GM23338 (cell line): ENCODE measurements at regions not wholly inside any gene's neighbourhood (a gene's known extent, or its start where the extent isn't known, plus 50 kb on each side); places are given as distances from the start of the nearest gene placed in this dataset.

Experiments used
- CREB1 ChIP-seq: fragments of 250-450 bp; sonication (Bioruptor Pico); IDR thresholded peaks from 2 replicates; pipeline ENCODE4 v1.5.0; 2020; ENCODE audit warnings: low read depth, mild to moderate bottlenecking, moderate library complexity
- CTCF ChIP-seq, 2 experiments: fragments of 200-600 bp in 1 of 2; sonication (generic) in 1 of 2; conservative IDR thresholded peaks; 2 replicates each; pipeline versions ENCODE4 v1.5.1 to v1.6.1; 2016 to 2017; ENCODE audit warnings: antibody characterized with exemption in 2 of 2, low read depth in 2 of 2, mild to moderate bottlenecking in 2 of 2, moderate library complexity in 1 of 2
- ETS1 ChIP-seq: IDR thresholded peaks from 2 replicates; pipeline ENCODE4 v1.6.1; 2016; ENCODE audit warnings: antibody characterized with exemption
- EZH2 ChIP-seq: fragments of 200-600 bp; sonication (generic); IDR thresholded peaks from one replicate; pipeline ENCODE4 v1.8.0; 2017; ENCODE audit warnings: antibody characterized with exemption, mild to moderate bottlenecking, low read depth; ENCODE audit not compliant: unreplicated experiment
- EZH2phosphoT487 ChIP-seq: fragments of 200-600 bp; sonication (generic); IDR thresholded peaks from one replicate; pipeline ENCODE4 v1.8.1; 2018; ENCODE audit warnings: antibody characterized with exemption; ENCODE audit not compliant: unreplicated experiment
- JUNB ChIP-seq: IDR thresholded peaks from one replicate; pipeline ENCODE4 v1.6.1; 2016; ENCODE audit warnings: antibody characterized with exemption; ENCODE audit not compliant: unreplicated experiment
- NANOG ChIP-seq: IDR thresholded peaks from 2 replicates; pipeline ENCODE4 v1.6.1; 2016; ENCODE audit warnings: antibody characterized with exemption, borderline replicate concordance
- POLR2AphosphoS5 ChIP-seq: IDR thresholded peaks from 2 replicates; pipeline ENCODE4 v1.6.1; 2016; ENCODE audit warnings: antibody characterized with exemption, low read depth
- STAT1 ChIP-seq: IDR thresholded peaks from one replicate; pipeline ENCODE4 v1.6.1; 2016; ENCODE audit warnings: antibody characterized with exemption; ENCODE audit not compliant: unreplicated experiment
- ZNF114 ChIP-seq: fragments of 250-450 bp; sonication (Bioruptor Pico); IDR thresholded peaks from 2 replicates; pipeline ENCODE4 v1.5.0; 2020; ENCODE audit warnings: mild to moderate bottlenecking, moderate library complexity
- ZNF462 ChIP-seq: fragments of 250-450 bp; sonication (Bioruptor Pico); IDR thresholded peaks from 2 replicates; pipeline ENCODE4 v1.5.0; 2020; ENCODE audit warnings: mild to moderate bottlenecking, moderate library complexity
- TF ChIP-seq, protein P1 (sequence below): IDR thresholded peaks from one replicate; pipeline ENCODE4 v1.6.1; 2018; ENCODE audit warnings: antibody characterized with exemption; ENCODE audit not compliant: unreplicated experiment

GRCh38 chr2:61675204-61675603 lies 137.0 kb upstream of the XPO1 start:
- TF ChIP-seq ZNF462 (CRISPR knock-in tag): no peak
- TF ChIP-seq POLR2AphosphoS5: no peak
- no peak for TF ChIP-seq CTCF (conservative IDR thresholded peaks at IDR 0.05; ENCODE audit: low read depth in 2 of 2)
- TF ChIP-seq EZH2: no peak
- no peak for TF ChIP-seq ETS1
- no peak for TF ChIP-seq EZH2phosphoT487
- TF ChIP-seq NANOG: no peak
- TF ChIP-seq JUNB: no peak
- TF ChIP-seq, protein P1, sequence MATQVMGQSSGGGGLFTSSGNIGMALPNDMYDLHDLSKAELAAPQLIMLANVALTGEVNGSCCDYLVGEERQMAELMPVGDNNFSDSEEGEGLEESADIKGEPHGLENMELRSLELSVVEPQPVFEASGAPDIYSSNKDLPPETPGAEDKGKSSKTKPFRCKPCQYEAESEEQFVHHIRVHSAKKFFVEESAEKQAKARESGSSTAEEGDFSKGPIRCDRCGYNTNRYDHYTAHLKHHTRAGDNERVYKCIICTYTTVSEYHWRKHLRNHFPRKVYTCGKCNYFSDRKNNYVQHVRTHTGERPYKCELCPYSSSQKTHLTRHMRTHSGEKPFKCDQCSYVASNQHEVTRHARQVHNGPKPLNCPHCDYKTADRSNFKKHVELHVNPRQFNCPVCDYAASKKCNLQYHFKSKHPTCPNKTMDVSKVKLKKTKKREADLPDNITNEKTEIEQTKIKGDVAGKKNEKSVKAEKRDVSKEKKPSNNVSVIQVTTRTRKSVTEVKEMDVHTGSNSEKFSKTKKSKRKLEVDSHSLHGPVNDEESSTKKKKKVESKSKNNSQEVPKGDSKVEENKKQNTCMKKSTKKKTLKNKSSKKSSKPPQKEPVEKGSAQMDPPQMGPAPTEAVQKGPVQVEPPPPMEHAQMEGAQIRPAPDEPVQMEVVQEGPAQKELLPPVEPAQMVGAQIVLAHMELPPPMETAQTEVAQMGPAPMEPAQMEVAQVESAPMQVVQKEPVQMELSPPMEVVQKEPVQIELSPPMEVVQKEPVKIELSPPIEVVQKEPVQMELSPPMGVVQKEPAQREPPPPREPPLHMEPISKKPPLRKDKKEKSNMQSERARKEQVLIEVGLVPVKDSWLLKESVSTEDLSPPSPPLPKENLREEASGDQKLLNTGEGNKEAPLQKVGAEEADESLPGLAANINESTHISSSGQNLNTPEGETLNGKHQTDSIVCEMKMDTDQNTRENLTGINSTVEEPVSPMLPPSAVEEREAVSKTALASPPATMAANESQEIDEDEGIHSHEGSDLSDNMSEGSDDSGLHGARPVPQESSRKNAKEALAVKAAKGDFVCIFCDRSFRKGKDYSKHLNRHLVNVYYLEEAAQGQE: no peak
- no peak for TF ChIP-seq CREB1 (CRISPR knock-in tag)
- no peak for TF ChIP-seq ZNF114 (CRISPR knock-in tag)
- TF ChIP-seq STAT1: no peak
